AG09319 (cell line): ENCODE measurements at regions not wholly inside any gene's neighbourhood (a gene's known extent, or its start where the extent isn't known, plus 50 kb on each side); places are given as distances from the start of the nearest gene placed in this dataset.

Source experiments
- DNase-seq: peaks from one replicate; pipeline ENCODE4 v3.0.0-alpha.2; 2010; ENCODE audit warnings: low read depth; ENCODE audit errors: extremely low read depth
- TF ChIP-seq, protein P1 (sequence below): IDR thresholded peaks from 2 replicates; pipeline ENCODE4 v1.5.1; 2011; ENCODE audit warnings: low read depth, mild to moderate bottlenecking, inconsistent platforms, low read length, moderate library complexity

DNA sequence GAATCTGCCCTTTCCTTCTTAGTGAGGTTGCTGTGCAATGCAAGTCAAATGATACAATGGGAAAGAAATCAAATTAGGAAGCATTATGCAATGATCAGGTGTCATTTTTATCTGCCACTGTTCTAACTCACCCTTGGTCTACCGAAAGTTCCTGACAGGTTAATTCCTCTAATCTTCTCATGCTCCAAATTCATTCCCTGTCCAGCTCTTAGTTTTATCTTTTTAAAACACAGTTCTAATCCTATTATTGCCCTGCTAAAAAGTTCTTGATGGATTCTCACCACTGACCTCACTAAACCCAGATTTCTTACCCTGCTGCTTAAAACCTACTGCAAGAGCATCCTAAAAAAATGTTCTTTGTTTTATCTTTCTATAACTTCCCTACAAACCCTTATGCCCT, 1000.9 kb downstream of the CDH18 start:
- DNase-seq = no peak
- TF ChIP-seq, protein P1, sequence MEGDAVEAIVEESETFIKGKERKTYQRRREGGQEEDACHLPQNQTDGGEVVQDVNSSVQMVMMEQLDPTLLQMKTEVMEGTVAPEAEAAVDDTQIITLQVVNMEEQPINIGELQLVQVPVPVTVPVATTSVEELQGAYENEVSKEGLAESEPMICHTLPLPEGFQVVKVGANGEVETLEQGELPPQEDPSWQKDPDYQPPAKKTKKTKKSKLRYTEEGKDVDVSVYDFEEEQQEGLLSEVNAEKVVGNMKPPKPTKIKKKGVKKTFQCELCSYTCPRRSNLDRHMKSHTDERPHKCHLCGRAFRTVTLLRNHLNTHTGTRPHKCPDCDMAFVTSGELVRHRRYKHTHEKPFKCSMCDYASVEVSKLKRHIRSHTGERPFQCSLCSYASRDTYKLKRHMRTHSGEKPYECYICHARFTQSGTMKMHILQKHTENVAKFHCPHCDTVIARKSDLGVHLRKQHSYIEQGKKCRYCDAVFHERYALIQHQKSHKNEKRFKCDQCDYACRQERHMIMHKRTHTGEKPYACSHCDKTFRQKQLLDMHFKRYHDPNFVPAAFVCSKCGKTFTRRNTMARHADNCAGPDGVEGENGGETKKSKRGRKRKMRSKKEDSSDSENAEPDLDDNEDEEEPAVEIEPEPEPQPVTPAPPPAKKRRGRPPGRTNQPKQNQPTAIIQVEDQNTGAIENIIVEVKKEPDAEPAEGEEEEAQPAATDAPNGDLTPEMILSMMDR = no peak

DNA sequence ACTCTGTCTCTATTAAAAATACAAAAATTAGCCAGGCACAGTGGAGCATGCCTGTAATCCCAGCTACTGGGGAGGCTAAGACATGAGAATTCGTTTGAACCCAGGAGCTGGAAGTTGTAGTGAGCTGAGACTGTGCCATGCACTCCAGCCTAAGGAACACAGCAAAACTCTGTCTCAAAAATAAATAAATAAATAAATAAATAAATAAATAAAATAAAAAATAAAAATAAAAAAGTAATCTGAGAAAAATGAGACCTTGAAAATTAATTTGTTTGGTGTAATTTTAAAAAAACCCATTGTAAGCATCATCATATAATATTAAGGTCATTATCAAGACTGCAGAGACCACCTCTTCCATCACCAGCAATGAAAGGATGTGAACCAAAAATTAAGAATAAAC, 997.1 kb downstream of the CDH18 start:
- TF ChIP-seq, protein P1 = no peak
- DNase-seq = no peak

DNA sequence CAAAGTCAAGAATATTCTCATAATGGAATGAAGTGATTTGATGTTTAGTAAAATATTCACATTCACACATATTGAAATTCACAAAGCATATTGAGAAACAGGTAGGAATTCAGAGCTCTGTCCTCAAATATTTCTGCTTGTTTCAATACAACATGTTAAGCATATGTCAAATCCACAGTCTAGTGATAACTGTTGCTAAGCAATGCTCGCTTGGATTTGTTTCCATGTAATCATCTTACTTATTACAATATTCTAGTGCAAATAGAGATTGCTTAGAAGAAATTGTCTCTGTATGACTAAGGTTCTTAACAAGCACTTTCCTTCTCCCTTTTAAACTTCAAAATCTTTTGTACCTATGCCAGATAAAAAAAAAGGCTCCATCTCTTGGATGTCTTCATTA, 995.7 kb downstream of the CDH18 start:
- TF ChIP-seq, protein P1 = no peak
- no peak for DNase-seq

DNA sequence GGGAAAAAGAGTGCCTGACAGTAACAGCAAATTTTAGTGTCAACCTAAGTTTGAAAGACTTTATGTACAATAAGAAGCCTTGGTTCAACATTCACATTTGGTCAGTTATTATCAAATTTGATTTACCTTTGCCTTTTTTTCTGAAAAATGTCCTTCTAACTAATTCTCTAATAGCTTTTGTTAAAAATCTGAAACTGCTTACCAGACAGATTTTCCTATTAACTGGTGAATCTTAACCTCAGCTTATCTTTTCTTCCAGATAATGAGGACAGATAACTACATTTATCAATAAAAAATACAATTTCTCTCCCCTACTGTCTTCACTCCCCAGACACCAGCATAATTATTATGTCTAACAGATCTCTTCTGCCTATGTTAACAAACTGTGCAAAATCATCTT, 988.5 kb downstream of the CDH18 start:
- TF ChIP-seq, protein P1 = no peak
- DNase-seq = no peak

DNA sequence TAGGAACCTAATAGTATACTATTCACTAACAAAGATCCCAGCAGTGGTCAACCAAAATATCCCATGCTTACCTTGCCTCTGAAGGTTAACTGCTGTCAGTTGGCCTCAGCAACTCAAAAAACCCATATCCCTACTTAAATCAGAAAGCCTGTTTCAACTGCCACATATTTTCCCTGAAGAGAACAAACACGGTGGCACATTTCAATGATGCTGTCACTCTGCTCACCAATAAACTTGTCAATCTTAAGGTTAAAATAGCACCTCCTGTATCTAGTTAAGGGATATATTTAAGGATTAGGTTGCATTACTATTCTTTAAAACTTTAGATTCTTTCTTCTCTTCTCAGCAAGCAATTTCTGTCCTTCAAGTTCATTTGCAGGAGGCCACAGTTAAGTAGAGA, 986.9 kb downstream of the CDH18 start:
- DNase-seq = no peak
- TF ChIP-seq, protein P1 = no peak

DNA sequence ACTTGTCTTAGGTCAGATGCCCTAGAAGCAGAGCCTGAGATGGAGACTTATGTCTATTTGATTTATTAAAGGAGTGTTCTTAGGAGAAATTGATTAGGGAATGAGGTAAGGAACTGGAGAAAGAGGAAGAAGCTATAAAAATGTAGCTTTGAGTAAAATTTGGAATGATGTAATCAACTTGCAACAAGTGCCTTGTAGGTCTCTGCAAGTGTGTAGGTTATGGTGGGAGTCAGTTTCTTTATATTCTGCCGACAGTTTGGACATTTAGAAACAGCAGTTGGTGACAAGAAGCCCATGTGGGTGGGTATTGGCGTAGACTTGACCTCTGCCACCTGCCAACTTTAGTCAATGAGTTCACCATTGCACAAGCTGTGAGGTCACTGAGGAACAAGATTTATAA, 986.5 kb downstream of the CDH18 start:
- no peak for DNase-seq
- TF ChIP-seq, protein P1 = no peak

DNA sequence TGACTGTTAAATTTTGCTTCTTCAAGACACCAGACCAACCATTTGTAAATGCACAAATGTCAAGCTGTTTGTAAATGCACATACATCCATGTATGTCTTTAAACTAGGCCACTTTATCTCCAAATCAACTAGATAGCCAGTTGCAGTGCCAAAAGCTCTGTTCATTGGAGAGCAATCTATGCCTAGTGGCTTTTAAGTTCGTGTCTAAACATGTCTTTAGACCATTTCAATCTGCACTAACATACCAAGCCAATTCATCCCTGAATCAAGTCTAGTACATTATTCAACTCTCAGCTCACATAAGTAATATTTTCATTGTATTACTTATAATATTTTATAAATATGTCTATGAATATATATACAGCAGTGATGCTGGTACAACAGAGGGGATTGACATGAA, 985.9 kb downstream of the CDH18 start:
- TF ChIP-seq, protein P1 = no peak
- no peak for DNase-seq
